Hematopoietic multipotent progenitor cell treated with erythropoietin and hydrocortisone succinate and interleukin-3 and kit ligand, for 6 days (in vitro differentiated cells): ENCODE measurements at regions not wholly inside any gene's neighbourhood (a gene's known extent, or its start where the extent isn't known, plus 50 kb on each side); places are given as distances from the start of the nearest gene placed in this dataset.
"Not testable (repeated sequence)": the region's sequence is repeated elsewhere in the genome, so short reads cannot be mapped to it uniquely, and the experiment has no call there.

Source experiments
- DNase-seq: peaks from one replicate; pipeline ENCODE4 v3.0.0-alpha.2; 2015

DNA sequence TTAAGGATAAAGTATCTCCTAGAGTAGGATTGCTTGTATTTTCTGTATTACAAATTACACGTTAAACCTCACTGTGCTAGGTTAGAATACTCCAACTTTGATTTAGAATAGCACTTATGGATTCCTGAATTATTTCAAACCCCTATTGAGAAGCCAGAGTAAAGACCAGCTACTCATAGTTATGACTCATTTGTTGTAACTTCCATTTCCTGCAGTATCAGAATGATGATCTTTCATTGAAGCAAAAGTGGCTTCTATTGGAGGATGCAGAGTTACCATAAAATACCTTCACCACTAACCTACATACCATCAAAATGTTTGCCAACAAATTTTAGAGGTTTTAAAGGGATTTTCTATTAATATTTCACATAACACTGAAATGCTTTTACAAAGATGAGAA, 1322.7 kb upstream of the ALCAM start:
- DNase-seq: no peak

DNA sequence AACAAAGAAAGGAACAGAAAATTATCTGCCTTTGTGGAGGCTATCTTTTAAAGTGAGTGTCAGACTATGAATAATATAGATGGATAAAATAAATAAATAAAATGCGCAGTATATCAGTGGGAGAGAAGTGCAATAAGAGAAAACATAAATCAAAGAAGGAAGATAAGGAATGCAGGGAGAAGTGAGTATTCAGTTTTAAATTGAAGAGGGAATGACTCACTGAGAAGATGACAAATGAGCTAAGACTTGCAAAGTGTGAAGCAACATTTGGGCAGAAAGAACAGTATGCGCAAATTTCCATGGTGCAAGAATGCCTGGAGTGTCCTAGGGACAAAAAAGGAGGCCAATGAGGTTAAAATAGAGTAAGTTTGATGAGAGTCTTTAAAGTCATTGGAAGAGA, 1300.1 kb upstream of the ALCAM start:
- DNase-seq: no peak

- DNase-seq: no peak
Observed at GRCh38 chr3:104069114-104069513, 1297.6 kb upstream of the ALCAM start.

DNA sequence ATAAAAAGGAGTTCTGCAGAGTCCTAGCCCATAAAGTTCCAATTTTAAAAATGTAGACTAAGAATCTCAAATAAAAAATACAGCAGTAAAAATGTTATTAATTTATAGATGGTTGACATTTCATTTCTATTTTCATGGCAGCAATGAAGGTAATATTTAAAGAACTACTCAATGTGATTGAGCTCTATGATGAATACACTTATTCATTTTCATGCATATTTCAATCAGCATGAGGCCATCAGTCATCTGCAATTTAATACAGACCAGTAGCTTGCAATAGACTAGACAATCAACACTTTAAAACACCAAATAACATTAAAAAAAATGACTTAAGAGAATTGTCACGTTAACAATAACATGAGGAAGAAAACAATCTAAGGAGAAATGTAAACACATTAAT, 1295.8 kb upstream of the ALCAM start:
- no peak for DNase-seq

DNA sequence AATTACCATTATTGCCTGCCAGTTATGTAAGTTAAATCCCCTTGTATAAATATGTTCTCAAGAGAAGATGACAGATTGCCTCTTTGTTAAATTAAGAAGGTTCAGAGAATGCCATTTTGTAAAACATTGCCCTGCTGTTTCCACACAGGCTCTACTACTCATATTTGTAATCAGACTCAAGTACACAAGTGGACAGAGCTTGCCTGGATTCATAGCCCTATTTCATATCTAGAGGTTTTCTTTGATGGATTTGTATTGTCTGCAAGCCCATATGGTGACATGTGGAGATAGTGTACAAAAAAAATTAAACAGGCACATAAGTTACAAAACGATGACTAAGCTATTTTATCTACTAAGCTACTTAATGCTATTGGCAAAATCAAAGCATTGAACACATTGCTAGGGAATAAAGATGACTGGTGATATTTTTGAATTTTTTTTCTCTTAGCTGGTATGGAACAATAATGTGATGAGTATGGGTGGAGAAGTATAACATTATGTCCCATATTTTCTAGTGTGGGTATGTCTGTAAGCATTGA, 1286.6 kb upstream of the ALCAM start:
- no peak for DNase-seq

DNA sequence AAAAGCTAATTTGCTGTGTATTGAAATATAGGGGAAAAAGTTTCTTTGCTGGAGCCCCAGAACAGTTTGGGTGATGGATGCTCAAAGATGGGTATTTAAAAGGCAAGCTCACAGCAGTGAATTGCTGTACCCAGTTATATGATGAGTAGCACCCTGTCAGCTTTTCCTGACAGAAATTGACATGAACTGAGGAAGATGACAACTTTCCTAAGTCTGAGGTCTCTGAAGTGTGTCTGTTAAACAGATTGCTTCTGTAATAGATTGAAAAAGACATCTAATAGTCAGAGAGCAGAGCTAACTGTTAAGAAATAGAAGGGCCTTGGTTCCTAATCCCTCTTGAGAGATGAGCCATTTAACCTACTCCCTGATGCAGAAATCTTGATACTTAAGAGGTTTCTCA, 1278.0 kb upstream of the ALCAM start:
- no peak for DNase-seq

GRCh38 chr3:104089987-104090386, 1276.7 kb upstream of the ALCAM start:
- not testable (repeated sequence) for DNase-seq

- no peak for DNase-seq
Observed at GRCh38 chr3:104101736-104102135, 1265.0 kb upstream of the ALCAM start.

GRCh38 chr3:104102386-104102785, 1264.3 kb upstream of the ALCAM start:
- DNase-seq: peak; percentile 57

GRCh38 chr3:104106276-104106675, 1260.4 kb upstream of the ALCAM start:
- no peak for DNase-seq

- DNase-seq: no peak
Observed at GRCh38 chr3:104108522-104108921, 1258.2 kb upstream of the ALCAM start.

DNA sequence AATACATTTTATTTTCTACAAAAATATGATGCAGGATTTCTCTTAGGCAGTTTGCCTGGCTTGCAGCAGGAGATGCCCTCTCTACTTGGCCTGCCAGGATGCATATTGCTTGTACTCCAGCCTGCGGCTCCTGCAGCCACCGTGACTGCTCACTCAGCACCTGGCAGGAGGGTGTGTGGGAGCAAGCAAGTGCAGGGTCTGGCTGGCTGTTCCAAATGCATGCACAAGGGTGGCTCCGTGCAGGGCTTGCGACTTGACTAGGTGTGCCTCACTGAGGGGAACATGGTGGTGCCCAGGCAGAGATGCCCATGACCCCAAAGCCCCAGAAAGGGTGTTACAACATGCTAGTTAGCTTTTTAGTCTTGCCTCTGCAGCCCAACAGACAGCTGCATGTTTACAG, 1240.2 kb upstream of the ALCAM start:
- no peak for DNase-seq

DNA sequence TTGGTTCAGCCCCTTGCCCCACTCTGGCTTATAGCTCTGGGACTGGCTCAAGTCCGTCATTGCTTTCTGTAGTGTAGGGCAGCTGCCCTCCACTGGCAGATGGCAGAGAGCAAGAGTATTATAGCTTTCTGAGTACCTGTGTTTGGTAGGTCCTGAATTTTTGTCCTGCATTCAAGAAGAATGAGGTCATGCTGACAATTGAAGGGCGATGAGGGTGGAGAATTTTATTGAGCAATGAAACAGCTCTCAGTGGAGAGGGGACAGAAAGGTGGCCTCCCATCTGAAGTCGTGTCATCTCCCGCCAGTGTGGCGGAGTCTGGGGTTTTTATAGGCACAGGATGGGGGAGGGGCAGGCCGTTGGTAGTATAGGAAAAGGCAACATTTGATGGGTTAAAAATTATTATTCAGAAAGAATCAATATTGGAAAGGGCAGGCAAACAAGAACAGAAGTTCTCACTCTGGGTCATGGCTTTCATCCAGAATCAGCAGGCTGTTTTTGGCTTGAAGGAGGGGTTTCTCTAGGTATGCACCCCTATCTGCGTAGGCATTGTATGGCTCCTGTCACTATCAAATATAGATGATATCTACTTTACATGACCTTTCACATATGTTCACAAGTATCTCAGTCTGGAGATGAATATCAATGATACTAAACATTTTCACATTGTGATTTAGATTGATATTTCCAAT, 1239.7 kb upstream of the ALCAM start:
- DNase-seq: no peak

DNA sequence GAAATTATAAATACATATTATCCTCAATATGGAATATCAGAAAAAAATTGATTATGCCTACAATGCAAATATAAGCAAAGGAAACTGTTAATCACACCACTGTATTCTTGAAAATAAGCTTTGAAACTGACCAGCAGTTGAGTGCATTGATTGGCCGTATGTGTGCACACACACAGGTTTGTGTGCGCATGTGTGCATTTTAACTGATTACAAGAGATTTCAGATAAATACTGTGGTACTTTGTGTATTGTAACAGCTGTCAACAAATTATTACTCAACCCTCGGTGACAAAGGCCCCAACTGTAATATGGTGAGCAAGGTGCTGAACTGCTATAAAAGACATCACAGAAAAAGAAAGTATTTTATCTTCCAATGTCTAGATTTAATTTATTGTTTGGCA, 1238.9 kb upstream of the ALCAM start:
- no peak for DNase-seq

DNA sequence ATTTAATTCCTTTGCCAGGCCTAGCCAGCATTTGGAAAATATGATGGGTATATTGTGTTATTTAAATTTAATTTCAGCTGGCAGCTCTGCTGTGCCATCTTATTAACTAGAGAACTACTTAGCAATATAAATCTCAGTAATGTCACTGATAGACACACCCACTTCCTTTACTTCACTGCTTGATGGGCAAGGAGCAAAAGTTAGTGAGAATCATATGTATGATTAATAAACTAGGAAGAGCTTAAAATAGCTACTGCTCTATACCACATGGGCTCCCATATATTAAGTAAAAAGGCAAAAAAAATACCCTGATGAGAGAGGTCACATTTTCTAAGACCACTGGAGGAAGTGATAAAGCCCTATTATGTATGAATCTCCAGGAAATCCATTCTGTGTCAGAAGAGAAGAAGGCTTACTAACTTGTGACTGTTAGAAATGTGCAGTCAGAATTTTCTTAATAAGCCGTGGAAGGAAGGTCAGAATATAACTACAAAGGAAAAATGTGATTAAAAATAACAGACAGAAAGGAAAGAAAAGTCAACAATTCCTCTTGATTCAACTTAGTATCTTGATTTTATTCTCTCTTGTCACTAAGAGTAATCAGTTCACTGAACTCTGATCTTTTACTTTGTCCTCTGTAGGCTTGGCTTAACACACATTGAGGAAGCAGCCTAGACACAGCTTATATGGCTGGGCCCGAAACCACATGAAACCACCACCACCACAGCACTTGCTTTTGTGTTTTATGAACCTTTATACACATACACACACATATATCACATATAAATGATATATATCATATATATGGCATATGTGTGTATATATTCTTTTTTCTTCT, 1233.9 kb upstream of the ALCAM start:
- no peak for DNase-seq

DNA sequence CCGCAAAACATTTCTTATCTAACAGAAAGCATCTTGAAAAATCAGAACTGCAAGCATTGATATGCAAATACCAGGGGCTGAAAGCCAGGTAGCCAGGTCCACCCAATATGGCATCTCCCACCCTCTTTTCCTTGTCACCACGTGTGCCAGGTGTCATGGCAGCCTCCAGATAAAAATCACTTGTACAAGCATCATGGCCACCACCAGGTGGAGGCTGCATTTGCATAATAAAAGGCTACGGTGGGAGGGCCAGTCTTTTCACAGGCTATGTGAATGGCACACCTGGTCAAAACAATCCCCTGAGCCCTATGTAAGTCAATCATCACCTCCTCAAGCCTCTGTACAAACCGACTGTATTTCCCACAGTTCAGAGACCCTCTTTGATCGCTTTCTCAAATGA, 1233.1 kb upstream of the ALCAM start:
- DNase-seq: no peak

DNA sequence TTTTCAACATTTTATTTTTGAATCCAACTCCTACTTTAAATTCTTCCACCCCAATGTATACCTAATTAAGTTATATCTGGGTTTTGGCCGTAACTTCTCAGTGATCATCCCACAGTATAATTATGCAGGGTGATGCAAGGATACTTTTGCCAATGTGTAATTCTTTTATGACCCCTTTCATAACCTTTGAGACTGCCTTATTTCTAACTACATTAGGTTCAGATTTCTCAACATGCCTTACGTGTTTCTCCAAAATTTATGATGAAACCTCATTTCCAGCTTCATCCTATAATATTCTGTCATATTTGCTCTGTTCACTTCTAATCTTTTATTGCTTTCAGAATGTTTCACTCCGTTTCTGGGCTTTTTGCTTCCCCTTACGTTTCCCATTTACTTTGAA, 1229.6 kb upstream of the ALCAM start:
- no peak for DNase-seq

DNA sequence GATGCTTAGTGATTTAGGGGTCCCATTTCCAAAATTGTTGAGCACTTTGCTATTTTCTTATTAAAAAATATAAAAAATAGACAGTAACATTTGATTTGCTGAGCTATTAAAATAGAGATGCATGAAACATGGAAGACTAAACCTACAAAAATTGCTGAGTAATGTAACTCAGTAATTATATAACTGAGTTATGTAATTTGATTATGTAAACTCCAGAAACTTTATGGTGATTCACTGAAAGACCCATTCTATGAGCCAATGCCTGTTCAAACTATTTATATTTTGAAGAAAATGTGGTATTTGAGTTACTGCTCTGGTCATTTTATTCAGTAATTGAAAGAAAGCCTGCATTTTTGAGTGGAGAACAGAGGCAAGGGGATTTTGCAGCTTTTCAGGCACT, 1221.5 kb upstream of the ALCAM start:
- DNase-seq: no peak

DNA sequence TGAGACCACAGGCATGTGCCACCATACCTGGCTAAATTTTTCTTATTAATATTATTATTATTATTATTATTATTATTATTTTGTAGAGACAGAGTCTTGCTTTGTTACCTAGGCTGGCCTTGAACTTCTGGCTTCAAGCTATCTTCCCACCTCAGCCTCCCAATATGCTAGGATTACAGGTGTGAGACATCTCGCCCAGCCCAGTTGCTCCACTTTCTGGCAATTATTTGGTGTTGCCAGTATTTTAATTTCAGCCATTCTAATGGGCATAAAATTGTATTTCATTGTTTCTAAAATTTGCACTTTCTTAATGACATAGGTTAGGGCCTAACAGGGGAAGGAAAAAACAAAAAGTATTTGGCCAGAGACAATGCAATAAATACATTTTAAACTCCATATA, 1217.6 kb upstream of the ALCAM start:
- no peak for DNase-seq

DNA sequence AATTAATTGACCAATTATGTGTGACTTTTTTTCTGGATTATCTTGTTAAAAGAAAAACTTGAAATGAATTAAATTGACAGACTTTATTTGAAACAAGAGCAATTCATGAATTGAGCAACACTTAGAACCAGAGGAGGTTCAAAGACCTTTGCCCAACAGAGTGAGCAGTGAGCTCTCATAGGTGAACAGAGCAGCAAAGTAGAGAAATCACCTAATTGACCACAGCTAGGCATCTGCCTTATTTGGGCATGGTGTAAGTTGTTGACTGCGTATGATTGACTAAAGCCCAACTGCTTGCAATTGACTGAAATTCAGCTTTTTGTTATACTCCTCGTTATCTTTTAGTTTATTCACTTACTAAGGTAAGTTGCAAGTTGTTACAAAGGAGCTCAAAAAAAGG, 1216.0 kb upstream of the ALCAM start:
- DNase-seq: no peak

DNA sequence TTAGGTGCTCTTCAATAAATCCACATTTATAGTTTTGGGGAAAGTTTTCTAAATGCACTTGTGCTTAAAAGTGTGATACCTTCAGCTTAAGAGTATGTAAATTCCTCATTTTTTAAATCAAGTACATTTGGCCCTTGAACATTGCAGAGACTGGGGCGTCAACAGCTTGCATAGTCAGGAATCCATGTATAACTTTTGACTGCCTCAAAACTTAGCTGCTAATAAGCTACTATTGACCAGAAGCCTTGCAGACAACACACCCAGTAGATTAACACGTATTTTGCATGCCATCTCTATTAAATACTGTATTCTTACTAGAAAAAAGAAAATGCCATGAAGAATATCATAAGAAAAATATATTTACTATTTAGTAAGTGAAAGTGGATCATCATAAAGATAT, 1211.8 kb upstream of the ALCAM start:
- DNase-seq: no peak

- DNase-seq: no peak
Observed at GRCh38 chr3:104165866-104166265, 1200.8 kb upstream of the ALCAM start.

- DNase-seq: no peak
Observed at GRCh38 chr3:104168386-104168785, 1198.3 kb upstream of the ALCAM start.

DNA sequence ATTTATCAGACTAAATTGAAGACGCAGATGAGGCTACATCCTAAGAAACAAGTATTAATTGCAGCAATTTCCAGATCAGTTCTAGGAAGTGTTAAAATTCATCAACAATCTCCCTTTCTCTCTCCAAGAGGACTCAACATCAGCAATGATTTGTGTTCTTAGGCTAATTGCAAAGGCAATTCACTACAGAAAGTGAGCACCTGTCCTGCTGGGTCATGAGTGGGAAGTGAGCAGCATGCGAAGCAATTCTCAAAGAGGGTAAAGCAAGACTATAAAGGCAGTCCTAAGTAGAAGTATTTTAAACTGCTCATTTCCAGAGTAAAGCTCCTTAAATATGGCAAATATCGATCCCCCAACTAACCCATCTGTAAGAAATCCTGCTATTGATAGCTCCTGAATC, 1191.0 kb upstream of the ALCAM start:
- DNase-seq: no peak
